ENCODE measurements at regions not wholly inside any gene's neighbourhood (a gene's known extent, or its start where the extent isn't known, plus 50 kb on each side); places are given as distances from the start of the nearest gene placed in this dataset.

- no peak overlapping the region for H3K4me3 ChIP-seq (ENCODE audit: low read length)
- no peaks in the 10 kb centered on the region for H3K27me3 ChIP-seq (ENCODE audit: control insufficient read depth, insufficient read depth)
- no peak overlapping the region for H3K27ac ChIP-seq (ENCODE audit: low read length)
- intact Hi-C loops (cut with DNase I), result no loop called here
- H3K9me3 ChIP-seq (ENCODE audit: control insufficient read depth, low read length), result no peaks in the 10 kb centered on the region
- peaks cover 2% of the 10 kb centered on the region for H3K4me1 ChIP-seq (ENCODE audit: control insufficient read depth, insufficient read depth, low read length)
- DNase-seq (no peak), ATAC-seq (no peak)
- WGBS, result 51% methylated on average over 6 of the region's 6 CpGs
Measured at GRCh38 chr2:200179151-200179550, 127.3 kb upstream of the SPATS2L start.

- WGBS, result 58% methylated on average over 3 of the region's 3 CpGs
- no peak overlapping the region for H3K4me3 ChIP-seq (ENCODE audit: low read length)
- intact Hi-C loops (cut with DNase I), result no loop called here
- H3K27ac ChIP-seq (ENCODE audit: low read length), result no peak overlapping the region
- H3K9me3 ChIP-seq (ENCODE audit: control insufficient read depth, low read length), result no peaks in the 10 kb centered on the region
- DNase-seq, result no peak
- peaks cover 2% of the 10 kb centered on the region for H3K4me1 ChIP-seq (ENCODE audit: control insufficient read depth, insufficient read depth, low read length)
- no peak for ATAC-seq
- no peaks in the 10 kb centered on the region for H3K27me3 ChIP-seq (ENCODE audit: control insufficient read depth, insufficient read depth)
Measured at GRCh38 chr2:200180943-200181342, 125.5 kb upstream of the SPATS2L start.

GRCh38 chr2:200181755-200182154 lies 124.7 kb upstream of the SPATS2L start:
- intact Hi-C loops (cut with DNase I), result no loop called here
- WGBS, result 74% methylated on average over 5 of the region's 5 CpGs
- ATAC-seq, result no peak
- Histone ChIP-seq H3K27ac (ENCODE audit: low read length) (no peak overlapping the region), H3K9me3 (ENCODE audit: control insufficient read depth, low read length) (no peaks in the 10 kb centered on the region), H3K4me1 (ENCODE audit: control insufficient read depth, insufficient read depth, low read length) (peaks cover 2% of the 10 kb centered on the region), H3K4me3 (ENCODE audit: low read length) (no peak overlapping the region), H3K27me3 (ENCODE audit: control insufficient read depth, insufficient read depth) (no peaks in the 10 kb centered on the region)
- no peak for DNase-seq

GRCh38 chr2:200184748-200185627 lies 121.5 kb upstream of the SPATS2L start:
- no peaks in the 10 kb centered on the region for H3K4me1 ChIP-seq (ENCODE audit: control insufficient read depth, insufficient read depth, low read length)
- H3K27me3 ChIP-seq (ENCODE audit: control insufficient read depth, insufficient read depth), result no peaks in the 10 kb centered on the region
- WGBS, result 49% methylated on average over 8 of the region's 8 CpGs
- DNase-seq, result no peak
- no peak overlapping the region for H3K4me3 ChIP-seq (ENCODE audit: low read length)
- H3K9me3 ChIP-seq (ENCODE audit: control insufficient read depth, low read length), result no peaks in the 10 kb centered on the region
- intact Hi-C loops (cut with DNase I), result no loop called here
- no peak overlapping the region for H3K27ac ChIP-seq (ENCODE audit: low read length)
- ATAC-seq, result no peak

GRCh38 chr2:200185628-200186000 lies 120.9 kb upstream of the SPATS2L start:
- no peak for ATAC-seq
- H3K27ac ChIP-seq (ENCODE audit: low read length), result no peak overlapping the region
- H3K9me3 ChIP-seq (ENCODE audit: control insufficient read depth, low read length), result no peaks in the 10 kb centered on the region
- no peaks in the 10 kb centered on the region for H3K27me3 ChIP-seq (ENCODE audit: control insufficient read depth, insufficient read depth)
- H3K4me3 ChIP-seq (ENCODE audit: low read length), result no peak overlapping the region
- H3K4me1 ChIP-seq (ENCODE audit: control insufficient read depth, insufficient read depth, low read length), result no peaks in the 10 kb centered on the region
- intact Hi-C loops (cut with DNase I), result no loop called here
- DNase-seq, result no peak
- 52% methylated on average over 5 of the region's 5 CpGs for WGBS

- Histone ChIP-seq H3K27ac (ENCODE audit: low read length) (no peak overlapping the region), H3K4me3 (ENCODE audit: low read length) (no peak overlapping the region), H3K4me1 (ENCODE audit: control insufficient read depth, insufficient read depth, low read length) (no peaks in the 10 kb centered on the region), H3K27me3 (ENCODE audit: control insufficient read depth, insufficient read depth) (no peaks in the 10 kb centered on the region), H3K9me3 (ENCODE audit: control insufficient read depth, low read length) (no peaks in the 10 kb centered on the region)
- DNase-seq, result no peak
- intact Hi-C loops (cut with DNase I), result no loop called here
- 70% methylated on average over 1 of the region's 1 CpG for WGBS
- no peak for ATAC-seq
Measured at GRCh38 chr2:200186002-200186401, 120.5 kb upstream of the SPATS2L start.

- no peak for ATAC-seq
- 76% methylated on average over 3 of the region's 3 CpGs for WGBS
- Histone ChIP-seq H3K27me3 (ENCODE audit: control insufficient read depth, insufficient read depth) (no peaks in the 10 kb centered on the region), H3K27ac (ENCODE audit: low read length) (no peak overlapping the region), H3K4me3 (ENCODE audit: low read length) (no peak overlapping the region), H3K4me1 (ENCODE audit: control insufficient read depth, insufficient read depth, low read length) (no peaks in the 10 kb centered on the region), H3K9me3 (ENCODE audit: control insufficient read depth, low read length) (no peaks in the 10 kb centered on the region)
- intact Hi-C loops (cut with DNase I), result no loop called here
- no peak for DNase-seq
Measured at GRCh38 chr2:200188876-200189275, 117.6 kb upstream of the SPATS2L start.

- ATAC-seq (no peak), DNase-seq (no peak)
- Histone ChIP-seq H3K9me3 (ENCODE audit: control insufficient read depth, low read length) (no peaks in the 10 kb centered on the region), H3K27ac (ENCODE audit: low read length) (no peak overlapping the region), H3K4me3 (ENCODE audit: low read length) (no peak overlapping the region), H3K27me3 (ENCODE audit: control insufficient read depth, insufficient read depth) (no peaks in the 10 kb centered on the region), H3K4me1 (ENCODE audit: control insufficient read depth, insufficient read depth, low read length) (no peaks in the 10 kb centered on the region)
- WGBS, result 51% methylated on average over 2 of the region's 2 CpGs
- intact Hi-C loops (cut with DNase I), result no loop called here
Measured at GRCh38 chr2:200189964-200190363, 116.5 kb upstream of the SPATS2L start.

GRCh38 chr2:200193331-200193730 lies 113.2 kb upstream of the SPATS2L start:
- Histone ChIP-seq H3K4me1 (ENCODE audit: control insufficient read depth, insufficient read depth, low read length) (no peaks in the 10 kb centered on the region), H3K27ac (ENCODE audit: low read length) (no peak overlapping the region), H3K9me3 (ENCODE audit: control insufficient read depth, low read length) (no peaks in the 10 kb centered on the region), H3K27me3 (ENCODE audit: control insufficient read depth, insufficient read depth) (no peaks in the 10 kb centered on the region), H3K4me3 (ENCODE audit: low read length) (no peak overlapping the region)
- WGBS, result 72% methylated on average over 3 of the region's 3 CpGs
- DNase-seq (no peak), ATAC-seq (no peak)
- intact Hi-C loops (cut with DNase I), result no loop called here

GRCh38 chr2:200193791-200194190 lies 112.7 kb upstream of the SPATS2L start:
- intact Hi-C loops (cut with DNase I), result no loop called here
- Histone ChIP-seq H3K27ac (ENCODE audit: low read length) (no peak overlapping the region), H3K9me3 (ENCODE audit: control insufficient read depth, low read length) (no peaks in the 10 kb centered on the region), H3K4me1 (ENCODE audit: control insufficient read depth, insufficient read depth, low read length) (no peaks in the 10 kb centered on the region), H3K4me3 (ENCODE audit: low read length) (no peak overlapping the region), H3K27me3 (ENCODE audit: control insufficient read depth, insufficient read depth) (no peaks in the 10 kb centered on the region)
- 82% methylated on average over 5 of the region's 5 CpGs for WGBS
- no peak for DNase-seq
- ATAC-seq, result no peak

- Histone ChIP-seq H3K27ac (ENCODE audit: low read length) (no peak overlapping the region), H3K4me1 (ENCODE audit: control insufficient read depth, insufficient read depth, low read length) (no peaks in the 10 kb centered on the region), H3K9me3 (ENCODE audit: control insufficient read depth, low read length) (no peaks in the 10 kb centered on the region), H3K4me3 (ENCODE audit: low read length) (no peak overlapping the region), H3K27me3 (ENCODE audit: control insufficient read depth, insufficient read depth) (no peaks in the 10 kb centered on the region)
- no peak for ATAC-seq
- DNase-seq, result no peak
- intact Hi-C loops (cut with DNase I), result no loop called here
- WGBS, result 78% methylated on average over 4 of the region's 4 CpGs
Measured at GRCh38 chr2:200194746-200195145, 111.7 kb upstream of the SPATS2L start.

GRCh38 chr2:200199005-200199404 lies 107.5 kb upstream of the SPATS2L start:
- no peak for ATAC-seq
- no peaks in the 10 kb centered on the region for H3K9me3 ChIP-seq (ENCODE audit: control insufficient read depth, low read length)

More at GRCh38 chr2:200199005-200199404, 107.5 kb upstream of the SPATS2L start:
- no peak for DNase-seq
- intact Hi-C loops (cut with DNase I), result no loop called here
- 81% methylated on average over 2 of the region's 2 CpGs for WGBS
- no peak overlapping the region for H3K4me3 ChIP-seq (ENCODE audit: low read length)
- no peaks in the 10 kb centered on the region for H3K27me3 ChIP-seq (ENCODE audit: control insufficient read depth, insufficient read depth)
- H3K27ac ChIP-seq (ENCODE audit: low read length), result no peak overlapping the region
- no peaks in the 10 kb centered on the region for H3K4me1 ChIP-seq (ENCODE audit: control insufficient read depth, insufficient read depth, low read length)

All from right cardiac atrium (tissue), 5 donors.